ENCODE measurements at regions not wholly inside any gene's neighbourhood (a gene's known extent, or its start where the extent isn't known, plus 50 kb on each side); places are given as distances from the start of the nearest gene placed in this dataset.

- Histone ChIP-seq H3K36me3 (ENCODE audit: control insufficient read depth in 2 of 2, insufficient read depth in 2 of 2, low read length in 1 of 2) (no peaks in the 10 kb centered on the region), H3K4me3 (ENCODE audit: low read length in 2 of 2) (no peak overlapping the region), H3K9me3 (ENCODE audit: control insufficient read depth in 2 of 2, insufficient read depth in 1 of 2, low read length in 1 of 2) (no peaks in the 10 kb centered on the region), H3K27me3 (ENCODE audit: control insufficient read depth in 2 of 2, insufficient read depth in 1 of 2, low read length in 1 of 2) (no peaks in the 10 kb centered on the region), H3K4me1 (ENCODE audit: control insufficient read depth in 2 of 2, insufficient read depth in 2 of 2, low read length in 2 of 2) (no peaks in the 10 kb centered on the region), H3K27ac (ENCODE audit: low read depth in 1 of 2, low read length in 1 of 2) (no peak overlapping the region)
- no peak for DNase-seq (ENCODE audit: low read depth in 6 of 9, low spot score in 9 of 9)
- 96% methylated on average over 1 of the region's 1 CpG for WGBS
These were observed 554.2 kb downstream of the JRKL start for GRCh38 chr11:96943970-96944369.

GRCh38 chr11:96948066-96948465 is 558.3 kb downstream of the JRKL start:
- H3K9me3 ChIP-seq (ENCODE audit: control insufficient read depth in 2 of 2, insufficient read depth in 1 of 2, low read length in 1 of 2) = no peaks in the 10 kb centered on the region
- 96% methylated on average over 2 of the region's 2 CpGs for WGBS

GRCh38 chr11:96949464-96949863 is 559.7 kb downstream of the JRKL start:
- Histone ChIP-seq H3K9me3 (ENCODE audit: control insufficient read depth in 2 of 2, insufficient read depth in 1 of 2, low read length in 1 of 2) (no peaks in the 10 kb centered on the region), H3K36me3 (ENCODE audit: control insufficient read depth in 2 of 2, insufficient read depth in 2 of 2, low read length in 1 of 2) (no peaks in the 10 kb centered on the region), H3K4me1 (ENCODE audit: control insufficient read depth in 2 of 2, insufficient read depth in 2 of 2, low read length in 2 of 2) (no peaks in the 10 kb centered on the region), H3K27me3 (ENCODE audit: control insufficient read depth in 2 of 2, insufficient read depth in 1 of 2, low read length in 1 of 2) (no peaks in the 10 kb centered on the region), H3K4me3 (ENCODE audit: low read length in 2 of 2) (no peak overlapping the region), H3K27ac (ENCODE audit: low read depth in 1 of 2, low read length in 1 of 2) (no peak overlapping the region)
- WGBS = 46% methylated on average over 2 of the region's 2 CpGs
- no peak for DNase-seq (ENCODE audit: low read depth in 6 of 9, low spot score in 9 of 9)

More at GRCh38 chr11:96948066-96948465, 558.3 kb downstream of the JRKL start:
- Histone ChIP-seq H3K36me3 (ENCODE audit: control insufficient read depth in 2 of 2, insufficient read depth in 2 of 2, low read length in 1 of 2) (no peaks in the 10 kb centered on the region), H3K4me1 (ENCODE audit: control insufficient read depth in 2 of 2, insufficient read depth in 2 of 2, low read length in 2 of 2) (no peaks in the 10 kb centered on the region), H3K27me3 (ENCODE audit: control insufficient read depth in 2 of 2, insufficient read depth in 1 of 2, low read length in 1 of 2) (no peaks in the 10 kb centered on the region), H3K4me3 (ENCODE audit: low read length in 2 of 2) (no peak overlapping the region), H3K27ac (ENCODE audit: low read depth in 1 of 2, low read length in 1 of 2) (no peak overlapping the region)
- no peak for DNase-seq (ENCODE audit: low read depth in 6 of 9, low spot score in 9 of 9)

GRCh38 chr11:96954587-96955242 is 564.9 kb downstream of the JRKL start:
- no peaks in the 10 kb centered on the region for H3K36me3 ChIP-seq (ENCODE audit: control insufficient read depth in 2 of 2, insufficient read depth in 2 of 2, low read length in 1 of 2)
- no peaks in the 10 kb centered on the region for H3K27me3 ChIP-seq (ENCODE audit: control insufficient read depth in 2 of 2, insufficient read depth in 1 of 2, low read length in 1 of 2)
- H3K27ac ChIP-seq (ENCODE audit: low read depth in 1 of 2, low read length in 1 of 2) = no peak overlapping the region
- H3K9me3 ChIP-seq (ENCODE audit: control insufficient read depth in 2 of 2, insufficient read depth in 1 of 2, low read length in 1 of 2) = no peaks in the 10 kb centered on the region
- WGBS = 92% methylated on average over 4 of the region's 4 CpGs
- H3K4me3 ChIP-seq (ENCODE audit: low read length in 2 of 2) = no peak overlapping the region
- DNase-seq (ENCODE audit: low read depth in 6 of 9, low spot score in 9 of 9) = no peak
- no peaks in the 10 kb centered on the region for H3K4me1 ChIP-seq (ENCODE audit: control insufficient read depth in 2 of 2, insufficient read depth in 2 of 2, low read length in 2 of 2)

GRCh38 chr11:96960476-96960875 is 570.7 kb downstream of the JRKL start:
- H3K27ac ChIP-seq (ENCODE audit: low read depth in 1 of 2, low read length in 1 of 2) = no peak overlapping the region
- H3K27me3 ChIP-seq (ENCODE audit: control insufficient read depth in 2 of 2, insufficient read depth in 1 of 2, low read length in 1 of 2) = no peaks in the 10 kb centered on the region
- H3K36me3 ChIP-seq (ENCODE audit: control insufficient read depth in 2 of 2, insufficient read depth in 2 of 2, low read length in 1 of 2) = no peaks in the 10 kb centered on the region
- H3K9me3 ChIP-seq (ENCODE audit: control insufficient read depth in 2 of 2, insufficient read depth in 1 of 2, low read length in 1 of 2) = no peaks in the 10 kb centered on the region
- 86% methylated on average over 2 of the region's 2 CpGs for WGBS
- H3K4me1 ChIP-seq (ENCODE audit: control insufficient read depth in 2 of 2, insufficient read depth in 2 of 2, low read length in 2 of 2) = no peaks in the 10 kb centered on the region
- no peak for DNase-seq (ENCODE audit: low read depth in 6 of 9, low spot score in 9 of 9)
- H3K4me3 ChIP-seq (ENCODE audit: low read length in 2 of 2) = no peak overlapping the region

- no peak overlapping the region for H3K4me3 ChIP-seq (ENCODE audit: low read length in 2 of 2)
- no peaks in the 10 kb centered on the region for H3K27me3 ChIP-seq (ENCODE audit: control insufficient read depth in 2 of 2, insufficient read depth in 1 of 2, low read length in 1 of 2)
- no peaks in the 10 kb centered on the region for H3K4me1 ChIP-seq (ENCODE audit: control insufficient read depth in 2 of 2, insufficient read depth in 2 of 2, low read length in 2 of 2)
- H3K9me3 ChIP-seq (ENCODE audit: control insufficient read depth in 2 of 2, insufficient read depth in 1 of 2, low read length in 1 of 2) = no peaks in the 10 kb centered on the region
- DNase-seq (ENCODE audit: low read depth in 6 of 9, low spot score in 9 of 9) = no peak
- 98% methylated on average over 1 of the region's 1 CpG for WGBS
- no peak overlapping the region for H3K27ac ChIP-seq (ENCODE audit: low read depth in 1 of 2, low read length in 1 of 2)
- H3K36me3 ChIP-seq (ENCODE audit: control insufficient read depth in 2 of 2, insufficient read depth in 2 of 2, low read length in 1 of 2) = no peaks in the 10 kb centered on the region
These were observed 571.1 kb downstream of the JRKL start for GRCh38 chr11:96960926-96961325.

GRCh38 chr11:96961931-96962330 is 572.1 kb downstream of the JRKL start:
- Histone ChIP-seq H3K4me3 (ENCODE audit: low read length in 2 of 2) (no peak overlapping the region), H3K4me1 (ENCODE audit: control insufficient read depth in 2 of 2, insufficient read depth in 2 of 2, low read length in 2 of 2) (no peaks in the 10 kb centered on the region), H3K36me3 (ENCODE audit: control insufficient read depth in 2 of 2, insufficient read depth in 2 of 2, low read length in 1 of 2) (no peaks in the 10 kb centered on the region), H3K27ac (ENCODE audit: low read depth in 1 of 2, low read length in 1 of 2) (no peak overlapping the region), H3K9me3 (ENCODE audit: control insufficient read depth in 2 of 2, insufficient read depth in 1 of 2, low read length in 1 of 2) (no peaks in the 10 kb centered on the region), H3K27me3 (ENCODE audit: control insufficient read depth in 2 of 2, insufficient read depth in 1 of 2, low read length in 1 of 2) (no peaks in the 10 kb centered on the region)
- no peak for DNase-seq (ENCODE audit: low read depth in 6 of 9, low spot score in 9 of 9)
- 80% methylated on average over 4 of the region's 4 CpGs for WGBS

- 93% methylated on average over 2 of the region's 2 CpGs for WGBS
- no peak for DNase-seq (ENCODE audit: low read depth in 6 of 9, low spot score in 9 of 9)
- Histone ChIP-seq H3K27ac (ENCODE audit: low read depth in 1 of 2, low read length in 1 of 2) (no peak overlapping the region), H3K36me3 (ENCODE audit: control insufficient read depth in 2 of 2, insufficient read depth in 2 of 2, low read length in 1 of 2) (no peaks in the 10 kb centered on the region), H3K27me3 (ENCODE audit: control insufficient read depth in 2 of 2, insufficient read depth in 1 of 2, low read length in 1 of 2) (no peaks in the 10 kb centered on the region), H3K4me3 (ENCODE audit: low read length in 2 of 2) (no peak overlapping the region), H3K9me3 (ENCODE audit: control insufficient read depth in 2 of 2, insufficient read depth in 1 of 2, low read length in 1 of 2) (no peaks in the 10 kb centered on the region), H3K4me1 (ENCODE audit: control insufficient read depth in 2 of 2, insufficient read depth in 2 of 2, low read length in 2 of 2) (no peaks in the 10 kb centered on the region)
These were observed 573.6 kb downstream of the JRKL start for GRCh38 chr11:96963375-96963774.

- no peak overlapping the region for H3K4me3 ChIP-seq (ENCODE audit: low read length in 2 of 2)
- H3K4me1 ChIP-seq (ENCODE audit: control insufficient read depth in 2 of 2, insufficient read depth in 2 of 2, low read length in 2 of 2) = no peaks in the 10 kb centered on the region
- H3K27ac ChIP-seq (ENCODE audit: low read depth in 1 of 2, low read length in 1 of 2) = no peak overlapping the region
- H3K9me3 ChIP-seq (ENCODE audit: control insufficient read depth in 2 of 2, insufficient read depth in 1 of 2, low read length in 1 of 2) = no peaks in the 10 kb centered on the region
- DNase-seq (ENCODE audit: low read depth in 6 of 9, low spot score in 9 of 9) = no peak
- H3K36me3 ChIP-seq (ENCODE audit: control insufficient read depth in 2 of 2, insufficient read depth in 2 of 2, low read length in 1 of 2) = no peaks in the 10 kb centered on the region
- no peaks in the 10 kb centered on the region for H3K27me3 ChIP-seq (ENCODE audit: control insufficient read depth in 2 of 2, insufficient read depth in 1 of 2, low read length in 1 of 2)
- 66% methylated on average over 2 of the region's 2 CpGs for WGBS
These were observed 574.8 kb downstream of the JRKL start for GRCh38 chr11:96964661-96965060.
